DOHH2 (cell line): ENCODE measurements at regions not wholly inside any gene's neighbourhood (a gene's known extent, or its start where the extent isn't known, plus 50 kb on each side); places are given as distances from the start of the nearest gene placed in this dataset.

Experiments
- H3F3A ChIP-seq: fragments of 200-600 bp; sonication (generic), shearing (Covaris generic); 2 replicates; pipeline ENCODE4 v1.6.0; 2016; ENCODE audit warnings: antibody characterized with exemption, mild to moderate bottlenecking; ENCODE audit not compliant: control insufficient read depth, insufficient read depth
- H3K27ac ChIP-seq: fragments of 200-600 bp; sonication (generic); 2 replicates; pipeline ENCODE4 v1.5.1; 2014; ENCODE audit warnings: low read depth, mild to moderate bottlenecking, low read length, moderate library complexity
- H3K27me3 ChIP-seq: fragments of 200-600 bp; sonication (generic); 2 replicates; pipeline ENCODE4 v1.6.1; 2014; ENCODE audit warnings: mild to moderate bottlenecking, low read length, mixed read lengths; ENCODE audit not compliant: control insufficient read depth
- H3K36me3 ChIP-seq: fragments of 200-600 bp; sonication (generic); 2 replicates; pipeline ENCODE4 v1.6.1; 2014; ENCODE audit warnings: mild to moderate bottlenecking, low read length, moderate library complexity, mixed read lengths; ENCODE audit not compliant: control insufficient read depth
- H3K4me1 ChIP-seq: fragments of 200-600 bp; sonication (generic); 2 replicates; pipeline ENCODE4 v1.6.1; 2014; ENCODE audit warnings: mild to moderate bottlenecking, low read length, mixed read lengths; ENCODE audit not compliant: control insufficient read depth
- H3K4me2 ChIP-seq: fragments of 200-600 bp; sonication (generic); 2 replicates; pipeline ENCODE4 v1.6.0; 2014; ENCODE audit warnings: mild to moderate bottlenecking, low read length, moderate library complexity
- H3K4me3 ChIP-seq: fragments of 200-600 bp; sonication (generic); 2 replicates; pipeline ENCODE4 v1.5.1; 2014; ENCODE audit warnings: mild to moderate bottlenecking, low read length, mixed read lengths
- H3K79me2 ChIP-seq: fragments of 200-600 bp; sonication (generic); 2 replicates; pipeline ENCODE4 v1.6.1; 2014; ENCODE audit warnings: mild to moderate bottlenecking, low read length, mixed read lengths; ENCODE audit not compliant: control insufficient read depth
- H3K9me2 ChIP-seq: fragments of 200-600 bp; sonication (generic); replicated peaks from 2 replicates; pipeline ENCODE4 v1.6.1; 2014; ENCODE audit warnings: mild to moderate bottlenecking, low read length, mixed read lengths; ENCODE audit not compliant: control insufficient read depth
- H3K9me3 ChIP-seq: fragments of 200-600 bp; sonication (generic); 2 replicates; pipeline ENCODE4 v1.6.1; 2014; ENCODE audit warnings: antibody characterized with exemption, low read length, mixed read lengths; ENCODE audit not compliant: control insufficient read depth, insufficient read depth
- H4K20me1 ChIP-seq: fragments of 200-600 bp; sonication (generic); 2 replicates; pipeline ENCODE4 v1.6.0; 2014; ENCODE audit warnings: low read depth, mild to moderate bottlenecking, antibody characterized with exemption, low read length, moderate library complexity; ENCODE audit not compliant: control insufficient read depth, insufficient read depth
- EZH2phosphoT487 ChIP-seq: fragments of 200-600 bp; sonication (generic); IDR thresholded peaks from 2 replicates; pipeline ENCODE4 v1.6.1; 2017; ENCODE audit warnings: borderline replicate concordance, mild to moderate bottlenecking, antibody characterized with exemption, low read length, moderate library complexity, mixed read lengths
- TF ChIP-seq, protein P1 (sequence below): fragments of 200-600 bp; sonication (generic); IDR thresholded peaks from one replicate; pipeline ENCODE4 v1.5.1; 2014; ENCODE audit warnings: antibody characterized with exemption, mild to moderate bottlenecking, low read depth, low read length; ENCODE audit not compliant: poor library complexity, severe bottlenecking

- Histone ChIP-seq H3K27me3 (no peaks in the 10 kb centered on the region), H3K9me2 (no peaks in the 10 kb centered on the region), H3K27ac (no peak overlapping the region), H3K4me2 (no peak overlapping the region), H3K4me1 (no peaks in the 10 kb centered on the region), H3F3A (no peaks in the 10 kb centered on the region), H3K36me3 (no peaks in the 10 kb centered on the region), H3K79me2 (no peaks in the 10 kb centered on the region), H3K4me3 (no peak overlapping the region), H3K9me3 (no peaks in the 10 kb centered on the region), H4K20me1 (no peaks in the 10 kb centered on the region)
- TF ChIP-seq EZH2phosphoT487, result no peak
- TF ChIP-seq, protein P1, sequence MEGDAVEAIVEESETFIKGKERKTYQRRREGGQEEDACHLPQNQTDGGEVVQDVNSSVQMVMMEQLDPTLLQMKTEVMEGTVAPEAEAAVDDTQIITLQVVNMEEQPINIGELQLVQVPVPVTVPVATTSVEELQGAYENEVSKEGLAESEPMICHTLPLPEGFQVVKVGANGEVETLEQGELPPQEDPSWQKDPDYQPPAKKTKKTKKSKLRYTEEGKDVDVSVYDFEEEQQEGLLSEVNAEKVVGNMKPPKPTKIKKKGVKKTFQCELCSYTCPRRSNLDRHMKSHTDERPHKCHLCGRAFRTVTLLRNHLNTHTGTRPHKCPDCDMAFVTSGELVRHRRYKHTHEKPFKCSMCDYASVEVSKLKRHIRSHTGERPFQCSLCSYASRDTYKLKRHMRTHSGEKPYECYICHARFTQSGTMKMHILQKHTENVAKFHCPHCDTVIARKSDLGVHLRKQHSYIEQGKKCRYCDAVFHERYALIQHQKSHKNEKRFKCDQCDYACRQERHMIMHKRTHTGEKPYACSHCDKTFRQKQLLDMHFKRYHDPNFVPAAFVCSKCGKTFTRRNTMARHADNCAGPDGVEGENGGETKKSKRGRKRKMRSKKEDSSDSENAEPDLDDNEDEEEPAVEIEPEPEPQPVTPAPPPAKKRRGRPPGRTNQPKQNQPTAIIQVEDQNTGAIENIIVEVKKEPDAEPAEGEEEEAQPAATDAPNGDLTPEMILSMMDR, result no peak
Observed at GRCh38 chr4:133394971-133395627, 246.0 kb downstream of the PCDH10 start.

DNA sequence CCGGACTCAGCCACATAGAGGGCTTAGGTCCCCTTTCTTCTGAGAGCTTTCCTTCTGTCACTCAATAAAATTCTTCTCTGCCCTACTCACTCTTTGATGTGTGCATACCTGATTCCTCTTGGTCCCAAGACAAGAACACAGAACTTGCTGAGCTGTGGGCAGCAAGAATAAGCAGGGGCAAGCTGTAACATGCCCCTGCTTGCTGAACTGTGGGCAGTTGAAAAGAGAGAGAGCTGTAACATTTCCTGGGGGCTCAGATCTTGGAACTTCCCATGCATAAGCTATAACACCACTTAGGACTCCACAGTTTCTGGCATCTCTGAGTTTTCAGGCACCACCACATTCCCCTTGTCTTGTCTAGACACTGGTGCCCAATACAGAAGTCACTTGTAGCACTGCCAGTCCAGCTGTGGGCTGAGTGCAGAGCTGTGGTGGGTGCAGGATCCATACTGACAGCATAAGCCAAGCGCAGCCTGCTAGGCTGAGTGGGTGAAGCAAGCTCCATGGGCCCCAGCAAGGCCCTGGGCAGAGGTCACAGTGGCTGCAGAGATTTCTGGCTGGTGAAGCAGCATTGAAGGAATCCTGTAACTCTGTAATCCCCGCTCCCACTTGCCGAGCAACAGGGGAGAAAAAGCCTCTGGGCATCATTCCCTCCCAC lies 241.2 kb downstream of the PCDH10 start:
- no peaks in the 10 kb centered on the region for H3K27me3 ChIP-seq
- no peaks in the 10 kb centered on the region for H3K9me2 ChIP-seq
- TF ChIP-seq, protein P1, result no peak
- TF ChIP-seq EZH2phosphoT487, result no peak
- no peaks in the 10 kb centered on the region for H3F3A ChIP-seq
- no peaks in the 10 kb centered on the region for H3K79me2 ChIP-seq
- no peak overlapping the region for H3K4me3 ChIP-seq
- H3K4me2 ChIP-seq, result no peak overlapping the region
- no peaks in the 10 kb centered on the region for H3K4me1 ChIP-seq
- H4K20me1 ChIP-seq, result no peaks in the 10 kb centered on the region
- H3K36me3 ChIP-seq, result no peaks in the 10 kb centered on the region
- H3K27ac ChIP-seq, result no peak overlapping the region
- no peaks in the 10 kb centered on the region; the same call in 1 of the 2 replicates for H3K9me3 ChIP-seq

DNA sequence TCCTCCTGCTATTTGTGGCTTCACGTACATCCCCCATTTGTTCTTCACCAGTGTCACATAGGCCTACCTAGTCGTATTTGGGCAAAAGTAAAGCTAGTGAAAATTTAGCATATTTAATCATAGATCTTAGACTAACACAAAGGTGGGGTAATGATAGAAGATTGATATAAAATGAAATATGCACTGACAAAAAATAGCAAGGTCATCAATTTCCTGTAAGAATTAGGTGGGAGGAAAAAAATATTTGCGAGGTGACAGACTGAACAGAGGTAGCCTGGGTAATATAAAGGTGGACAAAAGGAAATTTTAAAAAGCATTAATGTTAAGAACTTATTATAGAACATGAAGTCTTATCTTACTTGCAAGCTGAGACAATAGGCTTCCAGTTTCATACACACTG lies 239.9 kb downstream of the PCDH10 start:
- no peaks in the 10 kb centered on the region for H4K20me1 ChIP-seq
- TF ChIP-seq, protein P1, result no peak

More for the DNA sequence above, 239.9 kb downstream of the PCDH10 start:
- Histone ChIP-seq H3K4me3 (no peak overlapping the region), H3F3A (no peaks in the 10 kb centered on the region), H3K27ac (no peak overlapping the region), H3K27me3 (no peaks in the 10 kb centered on the region), H3K9me2 (no peaks in the 10 kb centered on the region), H3K79me2 (no peaks in the 10 kb centered on the region), H3K4me1 (no peaks in the 10 kb centered on the region), H3K36me3 (no peaks in the 10 kb centered on the region), H3K4me2 (no peak overlapping the region), H3K9me3 (no peaks in the 10 kb centered on the region; the same call in 1 of the 2 replicates)
